MM.1S (cell line): ENCODE measurements at regions not wholly inside any gene's neighbourhood (a gene's known extent, or its start where the extent isn't known, plus 50 kb on each side); places are given as distances from the start of the nearest gene placed in this dataset.

Experiments used
- DNase-seq: peaks from one replicate; pipeline ENCODE4 v3.0.0-alpha.2; 2015
- H2AFZ ChIP-seq: fragments of 300-600 bp; sonication (generic); 2 replicates; pipeline ENCODE4 v1.6.0; 2016; ENCODE audit warnings: antibody characterized with exemption, low read length
- H3F3A ChIP-seq: fragments of 300-600 bp; sonication (generic); 2 replicates; pipeline ENCODE4 v1.6.1; 2016; ENCODE audit warnings: mild to moderate bottlenecking, antibody characterized with exemption, low read length, moderate library complexity, mixed read lengths; ENCODE audit not compliant: insufficient read depth
- H3K27ac ChIP-seq: fragments of 300-600 bp; sonication (generic); 2 replicates; pipeline ENCODE4 v1.5.1; 2016; ENCODE audit warnings: mild to moderate bottlenecking, low read length
- H3K27me3 ChIP-seq: fragments of 300-600 bp; sonication (generic); replicated peaks from 2 replicates; pipeline ENCODE4 v1.6.0; 2016; ENCODE audit warnings: low read length; ENCODE audit not compliant: insufficient read depth
- H3K36me3 ChIP-seq: fragments of 300-600 bp; sonication (generic); replicated peaks from 2 replicates; pipeline ENCODE4 v1.6.1; 2016; ENCODE audit warnings: mild to moderate bottlenecking, low read length, mixed read lengths; ENCODE audit not compliant: insufficient read depth
- H3K4me1 ChIP-seq: fragments of 300-600 bp; sonication (generic); 2 replicates; pipeline ENCODE4 v1.6.1; 2016; ENCODE audit warnings: low read length, mixed read lengths
- H3K4me2 ChIP-seq: fragments of 300-600 bp; sonication (generic); 2 replicates; pipeline ENCODE4 v1.6.0; 2016; ENCODE audit warnings: low read depth, low read length
- H3K4me3 ChIP-seq: fragments of 300-600 bp; sonication (generic); 2 replicates; pipeline ENCODE4 v1.5.1; 2016; ENCODE audit warnings: low read length, mixed read lengths
- H3K79me2 ChIP-seq: fragments of 300-600 bp; sonication (generic); 2 replicates; pipeline ENCODE4 v1.6.1; 2016; ENCODE audit warnings: mixed run types, low read length, mixed read lengths
- H3K9ac ChIP-seq: fragments of 300-600 bp; sonication (generic); 2 replicates; pipeline ENCODE4 v1.6.1; 2016; ENCODE audit warnings: low read length, mixed read lengths
- H3K9me2 ChIP-seq: fragments of 300-600 bp; sonication (generic); replicated peaks from 2 replicates; pipeline ENCODE4 v1.6.1; 2016; ENCODE audit warnings: mild to moderate bottlenecking, low read length, mixed read lengths; ENCODE audit not compliant: insufficient read depth
- H3K9me3 ChIP-seq: fragments of 300-600 bp; sonication (generic); replicated peaks from 2 replicates; pipeline ENCODE4 v1.6.1; 2016; ENCODE audit warnings: mild to moderate bottlenecking, low read length, mixed read lengths; ENCODE audit not compliant: insufficient read depth
- H4K20me1 ChIP-seq: fragments of 300-600 bp; sonication (generic); 2 replicates; pipeline ENCODE4 v1.6.1; 2016; ENCODE audit warnings: mild to moderate bottlenecking, low read length, moderate library complexity, mixed read lengths; ENCODE audit not compliant: insufficient read depth
- EZH2 ChIP-seq: fragments of 300-600 bp; sonication (generic); optimal IDR thresholded peaks from 2 replicates; pipeline ENCODE3; 2017; ENCODE audit warnings: low read depth, mild to moderate bottlenecking, antibody characterized with exemption, low read length, mixed read lengths
- EZH2phosphoT487 ChIP-seq: fragments of 300-600 bp; sonication (generic); IDR thresholded peaks from 2 replicates; pipeline ENCODE4 v1.6.1; 2018; ENCODE audit warnings: antibody characterized with exemption, low read length
- TF ChIP-seq, protein P1 (sequence below): fragments of 300-600 bp; sonication (generic); IDR thresholded peaks from 2 replicates; pipeline ENCODE4 v1.5.1; 2016; ENCODE audit warnings: antibody characterized with exemption, low read length, mixed read lengths

GRCh38 chr11:33944345-33944692, 52.4 kb upstream of the LMO2 start:
- no peaks in the 10 kb centered on the region for H3K4me1 ChIP-seq
- H3K27ac ChIP-seq: no peak overlapping the region
- no peaks in the 10 kb centered on the region for H3K79me2 ChIP-seq
- H3K36me3 ChIP-seq: no peaks in the 10 kb centered on the region
- no peak overlapping the region for H3K4me2 ChIP-seq
- DNase-seq: no peak
- no peak overlapping the region for H3K4me3 ChIP-seq
- H3K27me3 ChIP-seq: no peaks in the 10 kb centered on the region
- no peak overlapping the region for H3K9ac ChIP-seq
- no peaks in the 10 kb centered on the region for H3K9me3 ChIP-seq
- no peaks in the 10 kb centered on the region for H3F3A ChIP-seq
- no peaks in the 10 kb centered on the region for H4K20me1 ChIP-seq
- H3K9me2 ChIP-seq: no peaks in the 10 kb centered on the region
- TF ChIP-seq EZH2phosphoT487: no peak
- TF ChIP-seq, protein P1, sequence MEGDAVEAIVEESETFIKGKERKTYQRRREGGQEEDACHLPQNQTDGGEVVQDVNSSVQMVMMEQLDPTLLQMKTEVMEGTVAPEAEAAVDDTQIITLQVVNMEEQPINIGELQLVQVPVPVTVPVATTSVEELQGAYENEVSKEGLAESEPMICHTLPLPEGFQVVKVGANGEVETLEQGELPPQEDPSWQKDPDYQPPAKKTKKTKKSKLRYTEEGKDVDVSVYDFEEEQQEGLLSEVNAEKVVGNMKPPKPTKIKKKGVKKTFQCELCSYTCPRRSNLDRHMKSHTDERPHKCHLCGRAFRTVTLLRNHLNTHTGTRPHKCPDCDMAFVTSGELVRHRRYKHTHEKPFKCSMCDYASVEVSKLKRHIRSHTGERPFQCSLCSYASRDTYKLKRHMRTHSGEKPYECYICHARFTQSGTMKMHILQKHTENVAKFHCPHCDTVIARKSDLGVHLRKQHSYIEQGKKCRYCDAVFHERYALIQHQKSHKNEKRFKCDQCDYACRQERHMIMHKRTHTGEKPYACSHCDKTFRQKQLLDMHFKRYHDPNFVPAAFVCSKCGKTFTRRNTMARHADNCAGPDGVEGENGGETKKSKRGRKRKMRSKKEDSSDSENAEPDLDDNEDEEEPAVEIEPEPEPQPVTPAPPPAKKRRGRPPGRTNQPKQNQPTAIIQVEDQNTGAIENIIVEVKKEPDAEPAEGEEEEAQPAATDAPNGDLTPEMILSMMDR: no peak
- H2AFZ ChIP-seq: no peak overlapping the region

DNA sequence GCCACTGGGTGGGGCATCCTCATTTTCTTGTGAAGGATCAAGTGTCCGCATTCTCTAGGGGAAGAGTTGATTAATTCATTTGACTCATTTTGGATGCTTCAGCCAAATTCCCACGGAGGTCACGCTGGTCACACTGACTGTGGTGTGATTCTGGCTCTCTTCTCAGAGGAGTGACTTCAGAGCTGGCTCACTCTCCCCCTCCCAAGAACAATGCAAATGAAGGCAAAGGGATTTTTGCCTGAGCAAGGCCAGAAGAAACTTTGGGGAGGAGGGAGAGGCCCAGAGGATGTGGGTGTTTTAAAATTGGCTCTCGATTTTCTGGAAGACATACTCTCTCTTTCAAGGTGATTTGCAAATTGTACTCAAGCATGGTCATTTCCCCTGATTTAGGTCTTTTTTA, 51.1 kb upstream of the LMO2 start:
- no peak overlapping the region for H3K9ac ChIP-seq
- no peaks in the 10 kb centered on the region for H3K4me1 ChIP-seq
- DNase-seq: no peak
- H3F3A ChIP-seq: no peaks in the 10 kb centered on the region
- no peaks in the 10 kb centered on the region for H3K36me3 ChIP-seq
- H4K20me1 ChIP-seq: no peaks in the 10 kb centered on the region
- TF ChIP-seq EZH2: no peak
- TF ChIP-seq, protein P1: no peak
- no peak for TF ChIP-seq EZH2phosphoT487
- H3K79me2 ChIP-seq: no peaks in the 10 kb centered on the region
- H2AFZ ChIP-seq: no peak overlapping the region
- H3K27ac ChIP-seq: no peak overlapping the region
- H3K4me2 ChIP-seq: no peak overlapping the region
- H3K27me3 ChIP-seq: no peaks in the 10 kb centered on the region
- no peaks in the 10 kb centered on the region for H3K9me3 ChIP-seq
- H3K9me2 ChIP-seq: no peaks in the 10 kb centered on the region
- no peak overlapping the region for H3K4me3 ChIP-seq

DNA sequence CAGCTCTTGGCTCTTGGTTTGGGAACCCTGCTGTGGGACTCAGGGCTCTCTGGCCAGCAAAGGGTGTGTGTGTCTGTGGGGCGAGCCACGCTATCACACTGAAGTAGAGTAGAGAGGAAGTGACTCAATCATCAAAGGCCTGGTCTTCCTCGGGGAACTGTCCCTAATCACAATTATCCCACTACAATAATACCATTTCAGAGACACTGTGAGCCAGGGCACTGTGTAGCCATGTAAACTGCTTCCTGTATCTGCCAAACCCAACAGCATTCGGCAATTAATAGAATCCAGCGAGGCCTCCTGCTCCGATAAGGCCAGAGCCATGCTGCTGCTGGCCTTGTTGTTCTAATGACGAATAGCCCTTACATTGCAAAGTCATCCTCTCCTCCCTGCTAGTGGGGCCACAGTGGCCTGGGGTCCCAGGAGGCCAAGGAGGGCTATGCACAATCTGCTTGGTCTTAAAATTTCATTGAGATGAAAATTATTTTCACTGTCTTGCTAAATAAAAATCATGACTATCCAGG, 49.8 kb upstream of the LMO2 start:
- Histone ChIP-seq H3K79me2 (no peaks in the 10 kb centered on the region), H3K4me3 (no peak overlapping the region), H3K4me1 (no peaks in the 10 kb centered on the region), H2AFZ (no peak overlapping the region), H3K9me3 (no peaks in the 10 kb centered on the region), H3K9ac (no peak overlapping the region), H3K9me2 (no peaks in the 10 kb centered on the region), H3K36me3 (no peaks in the 10 kb centered on the region), H3K27ac (no peak overlapping the region), H3F3A (no peaks in the 10 kb centered on the region), H4K20me1 (no peaks in the 10 kb centered on the region), H3K4me2 (no peak overlapping the region), H3K27me3 (no peaks in the 10 kb centered on the region)
- TF ChIP-seq EZH2 (no peak), EZH2phosphoT487 (no peak)
- TF ChIP-seq, protein P1: no peak
- DNase-seq: no peak
